Mammary epithelial cell (primary cell): ENCODE measurements at regions not wholly inside any gene's neighbourhood (a gene's known extent, or its start where the extent isn't known, plus 50 kb on each side); places are given as distances from the start of the nearest gene placed in this dataset.

Experiments used
- EZH2 ChIP-seq: IDR thresholded peaks from 2 replicates; pipeline ENCODE4 v1.6.1; 2012; ENCODE audit warnings: low read length, inconsistent platforms, borderline replicate concordance
- TF ChIP-seq, protein P1 (sequence below), 2 donors: IDR thresholded peaks in 1 of 2; conservative IDR thresholded peaks in 1 of 2; 2 replicates each; pipeline ENCODE4 v1.5.1; 2011 to 2012; ENCODE audit warnings: inconsistent platforms in 2 of 2, low read length in 2 of 2, mild to moderate bottlenecking in 2 of 2, control low read depth in 1 of 2, low read depth in 1 of 2; ENCODE audit not compliant: insufficient read depth in 1 of 2; ENCODE audit errors: extremely low read depth in 1 of 2

DNA sequence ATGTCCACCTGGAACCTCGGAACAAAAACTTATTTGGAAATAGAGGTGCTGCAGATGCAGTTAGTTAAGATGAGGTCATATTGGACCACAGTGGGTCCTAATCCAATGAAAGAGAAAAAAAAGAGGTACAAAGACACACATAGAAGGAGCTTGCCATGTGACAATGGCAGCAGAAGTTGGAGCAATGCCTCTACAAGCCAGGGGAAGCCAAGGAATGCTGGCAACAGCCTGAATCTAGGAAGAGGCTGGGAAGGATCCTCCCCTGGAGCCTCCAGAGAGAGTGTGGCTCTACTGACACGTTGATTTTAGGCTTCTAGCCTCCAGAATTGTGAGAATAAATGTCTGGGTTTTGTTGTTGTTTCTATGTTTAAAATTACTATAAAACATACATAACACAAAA, 521.8 kb upstream of the CCDC196 start:
- TF ChIP-seq, protein P1, sequence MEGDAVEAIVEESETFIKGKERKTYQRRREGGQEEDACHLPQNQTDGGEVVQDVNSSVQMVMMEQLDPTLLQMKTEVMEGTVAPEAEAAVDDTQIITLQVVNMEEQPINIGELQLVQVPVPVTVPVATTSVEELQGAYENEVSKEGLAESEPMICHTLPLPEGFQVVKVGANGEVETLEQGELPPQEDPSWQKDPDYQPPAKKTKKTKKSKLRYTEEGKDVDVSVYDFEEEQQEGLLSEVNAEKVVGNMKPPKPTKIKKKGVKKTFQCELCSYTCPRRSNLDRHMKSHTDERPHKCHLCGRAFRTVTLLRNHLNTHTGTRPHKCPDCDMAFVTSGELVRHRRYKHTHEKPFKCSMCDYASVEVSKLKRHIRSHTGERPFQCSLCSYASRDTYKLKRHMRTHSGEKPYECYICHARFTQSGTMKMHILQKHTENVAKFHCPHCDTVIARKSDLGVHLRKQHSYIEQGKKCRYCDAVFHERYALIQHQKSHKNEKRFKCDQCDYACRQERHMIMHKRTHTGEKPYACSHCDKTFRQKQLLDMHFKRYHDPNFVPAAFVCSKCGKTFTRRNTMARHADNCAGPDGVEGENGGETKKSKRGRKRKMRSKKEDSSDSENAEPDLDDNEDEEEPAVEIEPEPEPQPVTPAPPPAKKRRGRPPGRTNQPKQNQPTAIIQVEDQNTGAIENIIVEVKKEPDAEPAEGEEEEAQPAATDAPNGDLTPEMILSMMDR (conservative IDR thresholded peaks at IDR 0.05 in 1 of 2, IDR thresholded peaks at IDR 0.05 in 1 of 2; ENCODE audit: extremely low read depth in 1 of 2, insufficient read depth in 1 of 2, low read depth in 1 of 2, low read length in 2 of 2), result no peak
- no peak for TF ChIP-seq EZH2
